ENCODE measurements at regions not wholly inside any gene's neighbourhood (a gene's known extent, or its start where the extent isn't known, plus 50 kb on each side); places are given as distances from the start of the nearest gene placed in this dataset.

GRCh38 chr9:106058460-106058859 is 364.1 kb downstream of the TMEM38B start:
- Histone ChIP-seq H2BK120ac (replicated peaks; ENCODE audit: low read depth, low read length) (no peak overlapping the region), H3K36me3 (ENCODE audit: control insufficient read depth in 2 of 4, insufficient read depth in 4 of 4, low read length in 3 of 4) (no peaks in the 10 kb centered on the region), H3K9me3 (ENCODE audit: insufficient read depth in 2 of 2, low read depth in 1 of 2, low read length in 1 of 2) (peaks cover 13 to 14% of the 10 kb centered on the region in 2 experiments; a peak in 3 of 4 replicates), H3K4me3 (ENCODE audit: extremely low read depth in 1 of 4, insufficient read depth in 2 of 4, low read depth in 3 of 4, low read length in 4 of 4) (no peak overlapping the region), H3K79me1 (ENCODE audit: low read depth, low read length) (no peaks in the 10 kb centered on the region), H4K5ac (ENCODE audit: insufficient read length, low read depth, low read length) (no peak overlapping the region), H3K4ac (replicated peaks; ENCODE audit: insufficient read length, low read depth, low read length) (no peak overlapping the region), H2BK15ac (ENCODE audit: low read length) (no peak overlapping the region), H3K4me2 (ENCODE audit: insufficient read depth in 1 of 2, low read depth in 2 of 2, low read length in 2 of 2) (no peak overlapping the region), H4K8ac (ENCODE audit: extremely low read depth, insufficient read depth, low read length) (peak overlapping the region; percentile 25; the same call in 1 of the 2 replicates), H4K20me1 (replicated peaks in 1 of 2; ENCODE audit: control insufficient read depth in 1 of 2, insufficient read depth in 2 of 2, low read length in 2 of 2) (no peaks in the 10 kb centered on the region), H3K79me2 (ENCODE audit: control insufficient read depth in 1 of 2, insufficient read depth in 2 of 2, low read length in 2 of 2) (no peaks in the 10 kb centered on the region), H3K27me3 (replicated peaks in 1 of 4; ENCODE audit: control insufficient read depth in 3 of 4, extremely low read depth in 1 of 4, insufficient read depth in 3 of 4, low read length in 3 of 4) (no peaks in the 10 kb centered on the region), H3K56ac (replicated peaks; ENCODE audit: insufficient read length, low read depth, low read length) (no peak overlapping the region), H2AK5ac (ENCODE audit: low read depth, low read length) (no peak overlapping the region), H3K23me2 (ENCODE audit: low read depth, low read length) (no peaks in the 10 kb centered on the region), H3K9ac (replicated peaks in 1 of 4; ENCODE audit: extremely low read depth in 1 of 4, low read depth in 3 of 4, low read length in 3 of 4) (no peak overlapping the region), H3K18ac (ENCODE audit: extremely low read depth, low read length) (no peak overlapping the region), H2BK20ac (ENCODE audit: low read length) (no peak overlapping the region), H3K4me1 (replicated peaks in 1 of 4; ENCODE audit: control insufficient read depth in 3 of 4, insufficient read depth in 4 of 4, low read length in 3 of 4) (no peaks in the 10 kb centered on the region; a peak in 1 of 7 replicates), H3K27ac (ENCODE audit: low read depth, low read length) (no peak overlapping the region), H3K14ac (ENCODE audit: insufficient read length) (no peak overlapping the region), H4K91ac (replicated peaks; ENCODE audit: insufficient read length, low read length) (no peak overlapping the region), H3K23ac (ENCODE audit: insufficient read length) (no peak overlapping the region), H2BK12ac (ENCODE audit: low read depth, low read length) (no peak overlapping the region), H2AFZ (ENCODE audit: low read length) (no peak overlapping the region), H2BK5ac (ENCODE audit: low read depth, low read length) (no peak overlapping the region)
- FAIRE-seq (no peak), DNase-seq (ENCODE audit: low read depth in 1 of 2, low spot score in 2 of 2) (no peak)
- ChIA-PET CTCF (ENCODE audit: partially characterized antibody) (interaction anchor here (1.2 to 1.7 kb wide), 3 partner anchors 9 to 216 kb away, joined by 3 to 6 read pairs (median 4); no protein-coding TSS in a partner anchor), POLR2A (ENCODE audit: partially characterized antibody) (interaction anchor here (1.2 kb wide), 1 partner anchor 16 kb away, joined by 4 read pairs; no protein-coding TSS in a partner anchor)
- 86% methylated on average over 8 of the region's 8 CpGs; no CpG with 5 or more reads in 1 of the 2 experiments for WGBS, 2 experiments (ENCODE audit: extremely low coverage in 1 of 2, insufficient coverage in 1 of 2, insufficient read length in 1 of 2, insufficient replicate concordance in 2 of 2, low coverage in 1 of 2, low lambda C conversion rate in 2 of 2, missing lambda C conversion rate in 1 of 2)
- TF ChIP-seq NANOG (IDR thresholded peaks at IDR 0.05; ENCODE audit: insufficient read depth, low read depth, low read length, poor library complexity, severe bottlenecking) = no peak
- TF ChIP-seq KDM5A (IDR thresholded peaks at IDR 0.05; ENCODE audit: low read length) = no peak
- TF ChIP-seq USF2 (IDR thresholded peaks at IDR 0.05; ENCODE audit: low read length) = no peak
- TF ChIP-seq RNF2 (IDR thresholded peaks at IDR 0.05; ENCODE audit: borderline replicate concordance, low read depth, low read length, missing control alignments, poor library complexity, severe bottlenecking) = no peak
- TF ChIP-seq CHD2 (IDR thresholded peaks at IDR 0.05; ENCODE audit: low read length) = no peak
- no peak for TF ChIP-seq YY1 (IDR thresholded peaks at IDR 0.05; ENCODE audit: low read depth, low read length)
- no peak for TF ChIP-seq EP300 (IDR thresholded peaks at IDR 0.05; ENCODE audit: borderline replicate concordance in 1 of 2, low read depth in 2 of 2, low read length in 2 of 2)

All from H1 (cell line).